Hepatocyte (in vitro differentiated cells): ENCODE measurements at regions not wholly inside any gene's neighbourhood (a gene's known extent, or its start where the extent isn't known, plus 50 kb on each side); places are given as distances from the start of the nearest gene placed in this dataset.

Experiments
- DNase-seq: peaks from one replicate; pipeline ENCODE4 v3.0.0-alpha.2; 2016; ENCODE audit warnings: low spot score
- H2AFZ ChIP-seq: fragments of 200-600 bp; sonication (generic); 2 replicates; pipeline ENCODE4 v1.6.0; 2016; ENCODE audit warnings: antibody characterized with exemption, mild to moderate bottlenecking
- H3K27ac ChIP-seq: fragments of 200-600 bp; sonication (generic); 2 replicates; pipeline ENCODE4 v1.5.1; 2016; ENCODE audit warnings: mild to moderate bottlenecking
- H3K27me3 ChIP-seq: fragments of 200-600 bp; sonication (generic); 2 replicates; pipeline ENCODE4 v1.6.1; 2016
- H3K36me3 ChIP-seq: fragments of 200-600 bp; sonication (generic); replicated peaks from 2 replicates; pipeline ENCODE4 v1.5.1; 2016; ENCODE audit warnings: low read depth; ENCODE audit not compliant: insufficient read depth
- H3K4me1 ChIP-seq: fragments of 200-600 bp; sonication (generic); 2 replicates; pipeline ENCODE4 v1.5.1; 2016; ENCODE audit warnings: mild to moderate bottlenecking, moderate library complexity; ENCODE audit not compliant: insufficient read depth
- H3K4me2 ChIP-seq: fragments of 200-600 bp; sonication (generic); 2 replicates; pipeline ENCODE4 v1.6.0; 2016
- H3K4me3 ChIP-seq: fragments of 200-600 bp; sonication (generic); 2 replicates; pipeline ENCODE4 v1.5.1; 2016; ENCODE audit warnings: mild to moderate bottlenecking
- H3K79me2 ChIP-seq: fragments of 200-600 bp; sonication (generic); 2 replicates; pipeline ENCODE4 v1.6.0; 2017; ENCODE audit warnings: mild to moderate bottlenecking
- H3K9me2 ChIP-seq: fragments of 200-600 bp; sonication (generic); replicated peaks from 2 replicates; pipeline ENCODE4 v1.6.0; 2017; ENCODE audit warnings: mild to moderate bottlenecking; ENCODE audit not compliant: insufficient read depth
- H3K9me3 ChIP-seq: fragments of 200-600 bp; sonication (generic); 2 replicates; pipeline ENCODE4 v1.5.1; 2016; ENCODE audit warnings: low read depth, mild to moderate bottlenecking
- H4K20me1 ChIP-seq: fragments of 200-600 bp; sonication (generic); 2 replicates; pipeline ENCODE4 v1.6.0; 2016; ENCODE audit warnings: mild to moderate bottlenecking; ENCODE audit not compliant: insufficient read depth, poor library complexity, severe bottlenecking
- EZH2 ChIP-seq: fragments of 200-600 bp; sonication (generic); IDR thresholded peaks from 2 replicates; pipeline ENCODE4 v1.6.1; 2016; ENCODE audit warnings: antibody characterized with exemption, mild to moderate bottlenecking, borderline replicate concordance
- EZH2phosphoT487 ChIP-seq: fragments of 200-600 bp; sonication (generic); IDR thresholded peaks from one replicate; pipeline ENCODE4 v1.6.1; 2018; ENCODE audit warnings: antibody characterized with exemption, mild to moderate bottlenecking, low read depth, moderate library complexity; ENCODE audit not compliant: unreplicated experiment, severe bottlenecking
- whole genome bisulfite sequencing: methylation state at CpG from one replicate; pipeline ENCODE4 v1.1.6; 2016; ENCODE audit warnings: low lambda C conversion rate; ENCODE audit errors: missing lambda C conversion rate; 5-methylcytosine and 5-hydroxymethylcytosine counted together
- TF ChIP-seq, protein P1 (sequence below): fragments of 200-600 bp; sonication (generic); IDR thresholded peaks from 2 replicates; pipeline ENCODE4 v1.5.1; 2016; ENCODE audit warnings: antibody characterized with exemption, mild to moderate bottlenecking; ENCODE audit not compliant: poor library complexity

GRCh38 chr3:18058666-18059065, 316.2 kb upstream of the TBC1D5 start:
- Histone ChIP-seq H3K27me3 (no peaks in the 10 kb centered on the region), H3K4me3 (no peak overlapping the region), H3K4me1 (no peaks in the 10 kb centered on the region), H3K79me2 (no peaks in the 10 kb centered on the region), H3K9me3 (no peaks in the 10 kb centered on the region), H2AFZ (no peak overlapping the region), H3K9me2 (no peaks in the 10 kb centered on the region), H3K36me3 (no peaks in the 10 kb centered on the region), H3K27ac (no peak overlapping the region), H3K4me2 (no peak overlapping the region), H4K20me1 (no peaks in the 10 kb centered on the region)
- 65% methylated on average over 2 of the region's 2 CpGs for WGBS
- DNase-seq = no peak
- TF ChIP-seq, protein P1, sequence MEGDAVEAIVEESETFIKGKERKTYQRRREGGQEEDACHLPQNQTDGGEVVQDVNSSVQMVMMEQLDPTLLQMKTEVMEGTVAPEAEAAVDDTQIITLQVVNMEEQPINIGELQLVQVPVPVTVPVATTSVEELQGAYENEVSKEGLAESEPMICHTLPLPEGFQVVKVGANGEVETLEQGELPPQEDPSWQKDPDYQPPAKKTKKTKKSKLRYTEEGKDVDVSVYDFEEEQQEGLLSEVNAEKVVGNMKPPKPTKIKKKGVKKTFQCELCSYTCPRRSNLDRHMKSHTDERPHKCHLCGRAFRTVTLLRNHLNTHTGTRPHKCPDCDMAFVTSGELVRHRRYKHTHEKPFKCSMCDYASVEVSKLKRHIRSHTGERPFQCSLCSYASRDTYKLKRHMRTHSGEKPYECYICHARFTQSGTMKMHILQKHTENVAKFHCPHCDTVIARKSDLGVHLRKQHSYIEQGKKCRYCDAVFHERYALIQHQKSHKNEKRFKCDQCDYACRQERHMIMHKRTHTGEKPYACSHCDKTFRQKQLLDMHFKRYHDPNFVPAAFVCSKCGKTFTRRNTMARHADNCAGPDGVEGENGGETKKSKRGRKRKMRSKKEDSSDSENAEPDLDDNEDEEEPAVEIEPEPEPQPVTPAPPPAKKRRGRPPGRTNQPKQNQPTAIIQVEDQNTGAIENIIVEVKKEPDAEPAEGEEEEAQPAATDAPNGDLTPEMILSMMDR = no peak
- TF ChIP-seq EZH2 (no peak), EZH2phosphoT487 (no peak)

DNA sequence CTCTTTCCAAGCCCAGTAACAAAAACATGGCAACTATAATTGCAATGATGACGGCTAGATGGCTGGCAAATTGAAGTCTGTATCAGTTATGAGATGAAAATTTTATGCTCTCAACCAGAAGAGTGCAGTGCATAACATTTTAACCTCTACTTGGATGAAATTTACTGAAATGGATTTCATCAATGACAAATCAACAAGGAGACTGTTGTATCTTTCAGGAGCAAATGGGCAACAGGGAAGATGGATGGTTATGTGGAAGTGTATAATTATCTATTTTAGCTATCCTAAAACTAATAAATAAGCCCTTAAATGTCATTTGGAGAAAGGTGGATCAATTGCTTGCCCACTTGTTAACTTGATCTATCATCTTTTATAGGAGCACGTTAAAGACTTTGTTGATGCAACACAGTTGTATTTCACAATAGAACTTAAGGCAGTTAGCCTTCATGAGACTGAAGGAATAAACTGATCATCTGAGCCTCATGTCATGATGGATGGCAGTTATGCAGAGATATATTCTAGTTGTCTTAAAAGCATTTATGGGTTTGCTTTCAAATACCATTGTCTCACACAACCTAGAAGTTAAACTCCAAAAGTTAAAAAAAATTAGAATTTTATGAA, 315.1 kb upstream of the TBC1D5 start:
- Histone ChIP-seq H3K27ac (no peak overlapping the region), H3K4me3 (no peak overlapping the region), H3K4me2 (no peak overlapping the region), H3K27me3 (no peaks in the 10 kb centered on the region), H3K4me1 (no peaks in the 10 kb centered on the region), H3K79me2 (no peaks in the 10 kb centered on the region), H3K9me3 (no peaks in the 10 kb centered on the region), H2AFZ (no peak overlapping the region), H3K36me3 (no peaks in the 10 kb centered on the region), H3K9me2 (no peaks in the 10 kb centered on the region), H4K20me1 (no peaks in the 10 kb centered on the region)
- DNase-seq = no peak
- 79% methylated on average over 2 of the region's 2 CpGs for WGBS
- no peak for TF ChIP-seq EZH2
- TF ChIP-seq EZH2phosphoT487 = no peak
- TF ChIP-seq, protein P1 = no peak

GRCh38 chr3:18054625-18055024, 312.2 kb upstream of the TBC1D5 start:
- DNase-seq = no peak
- H3K79me2 ChIP-seq = no peaks in the 10 kb centered on the region
- no peaks in the 10 kb centered on the region for H3K9me2 ChIP-seq
- 88% methylated on average over 1 of the region's 1 CpG for WGBS
- no peak for TF ChIP-seq EZH2
- TF ChIP-seq, protein P1 = no peak
- no peaks in the 10 kb centered on the region for H3K9me3 ChIP-seq
- H3K27me3 ChIP-seq = no peaks in the 10 kb centered on the region
- H3K4me2 ChIP-seq = no peak overlapping the region
- no peak overlapping the region for H3K27ac ChIP-seq
- H3K4me3 ChIP-seq = no peak overlapping the region
- H2AFZ ChIP-seq = no peak overlapping the region
- no peaks in the 10 kb centered on the region for H4K20me1 ChIP-seq
- H3K36me3 ChIP-seq = no peaks in the 10 kb centered on the region
- H3K4me1 ChIP-seq = no peaks in the 10 kb centered on the region

GRCh38 chr3:18051306-18051705, 308.9 kb upstream of the TBC1D5 start:
- Histone ChIP-seq H3K27me3 (no peaks in the 10 kb centered on the region), H3K4me1 (no peaks in the 10 kb centered on the region), H4K20me1 (no peaks in the 10 kb centered on the region), H3K9me3 (no peaks in the 10 kb centered on the region), H3K4me2 (no peak overlapping the region), H2AFZ (no peak overlapping the region), H3K9me2 (no peaks in the 10 kb centered on the region), H3K79me2 (no peaks in the 10 kb centered on the region), H3K4me3 (no peak overlapping the region), H3K36me3 (no peaks in the 10 kb centered on the region), H3K27ac (no peak overlapping the region)
- TF ChIP-seq, protein P1 = no peak
- TF ChIP-seq EZH2phosphoT487 (no peak), EZH2 (no peak)
- DNase-seq = no peak
- WGBS = 80% methylated on average over 3 of the region's 3 CpGs
